Ascending aorta (tissue), 2 donors: ENCODE measurements at regions not wholly inside any gene's neighbourhood (a gene's known extent, or its start where the extent isn't known, plus 50 kb on each side); places are given as distances from the start of the nearest gene placed in this dataset.

ENCODE experiments used
- DNase-seq, 2 donors: peaks; one replicate each; pipeline ENCODE4 v3.0.0-alpha.2; 2019; ENCODE audit warnings: low spot score in 2 of 2
- H3K27ac ChIP-seq, 2 donors: fragments of 200-600 bp; sonication (generic); one replicate each; pipeline ENCODE4 v1.5.1; 2016 to 2017; ENCODE audit warnings: mild to moderate bottlenecking in 1 of 2
- H3K27me3 ChIP-seq: fragments of 200-600 bp; sonication (generic); one replicate; pipeline ENCODE4 v1.5.1; 2017
- H3K36me3 ChIP-seq, 2 donors: fragments of 200-600 bp; sonication (generic); one replicate each; pipeline ENCODE4 v1.5.1; 2016
- H3K4me1 ChIP-seq, 2 donors: fragments of 200-600 bp; sonication (generic); one replicate each; pipeline ENCODE4 v1.5.1; 2016 to 2017; ENCODE audit warnings: mild to moderate bottlenecking in 1 of 2
- H3K4me3 ChIP-seq, 2 donors: fragments of 200-600 bp; sonication (generic); one replicate each; pipeline ENCODE4 v1.5.1; 2016 to 2017; ENCODE audit warnings: mild to moderate bottlenecking in 1 of 2
- H3K9me3 ChIP-seq, 2 donors: fragments of 200-600 bp; sonication (generic); one replicate each; pipeline ENCODE4 v1.5.1; 2016
- CTCF ChIP-seq, 3 experiments: fragments of 200-600 bp in 2 of 3; fragments of 450-650 bp in 1 of 3; sonication (generic) in 2 of 3; IDR thresholded peaks; one replicate each; pipeline ENCODE4 v1.5.1; 2016 to 2019; ENCODE audit warnings: antibody characterized with exemption in 3 of 3, mild to moderate bottlenecking in 1 of 3, moderate library complexity in 1 of 3
- intact Hi-C: fragments of 100-400 bp; cut with DNase I; formaldehyde crosslinking; loops from one replicate; pipeline ENCODE4 v1.15.1; 2023

DNA sequence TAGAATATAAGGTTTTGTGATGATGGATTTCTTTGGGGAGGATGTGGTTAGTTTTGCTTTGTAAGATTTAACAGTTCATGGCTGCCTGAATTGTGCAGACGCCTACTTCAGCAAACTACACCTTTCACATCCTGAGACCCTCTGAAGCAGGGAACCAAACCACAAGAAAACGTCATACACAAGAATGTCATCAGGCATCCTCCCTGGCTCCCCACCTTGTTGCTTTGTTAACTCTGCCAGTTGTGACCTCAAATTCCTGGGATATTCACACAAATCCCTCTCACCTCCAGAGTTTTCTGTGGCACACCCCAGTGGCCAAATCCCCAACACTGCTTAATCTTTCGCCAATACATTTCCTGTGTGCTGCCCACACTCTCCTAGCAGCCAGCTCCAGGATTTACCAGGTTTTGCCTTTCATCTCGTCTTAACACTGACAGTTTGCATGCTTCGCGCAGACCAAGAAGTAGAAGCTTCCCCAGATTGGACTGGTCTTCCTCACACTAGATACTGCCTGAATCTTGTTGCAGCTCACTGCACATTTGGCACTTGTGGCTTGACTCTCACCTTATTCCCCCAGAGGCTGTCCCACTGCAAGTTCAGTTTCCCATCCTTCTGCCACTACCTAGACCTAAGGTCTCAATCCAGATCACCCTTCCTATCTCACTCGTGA is 51.1 kb upstream of the CTTNBP2NL start:
- Histone ChIP-seq H3K4me1 (no peaks in the 10 kb centered on the region), H3K36me3 (no peaks in the 10 kb centered on the region), H3K9me3 (no peaks in the 10 kb centered on the region), H3K4me3 (no peak overlapping the region), H3K27ac (no peak overlapping the region), H3K27me3 (no peaks in the 10 kb centered on the region)
- no peak for TF ChIP-seq CTCF (IDR thresholded peaks at IDR 0.05)
- DNase-seq: no peak
- intact Hi-C loops: no loop called here
